ENCODE measurements at regions not wholly inside any gene's neighbourhood (a gene's known extent, or its start where the extent isn't known, plus 50 kb on each side); places are given as distances from the start of the nearest gene placed in this dataset.

GRCh38 chr2:34003795-34004194 is 404.7 kb upstream of the FAM98A start:
- TF ChIP-seq CTCF (IDR thresholded peaks at IDR 0.05), result no peak
- TF ChIP-seq POLR2A (IDR thresholded peaks at IDR 0.05), result no peak

Data from prostate gland (tissue), 2 donors.